Activated CD4-positive, CD25-positive, alpha-beta regulatory T cell treated with anti-CD3 and anti-CD28 coated beads, Interleukin-2, amount 50 U/mL, for 72 hours (primary cell): ENCODE measurements at regions not wholly inside any gene's neighbourhood (a gene's known extent, or its start where the extent isn't known, plus 50 kb on each side); places are given as distances from the start of the nearest gene placed in this dataset.
"Not testable (repeated sequence)": the region's sequence is repeated elsewhere in the genome, so short reads cannot be mapped to it uniquely, and the experiment has no call there.

ENCODE experiments used
- DNase-seq: peaks from one replicate; pipeline ENCODE4 v3.0.0; 2021

GRCh38 chr3:177610262-177610661, 413.0 kb upstream of the TBL1XR1 start:
- DNase-seq, result no peak

- no peak for DNase-seq
Measured at GRCh38 chr3:177610686-177611633, 413.7 kb upstream of the TBL1XR1 start.

- DNase-seq, result no peak
Measured at GRCh38 chr3:177611752-177612334, 414.6 kb upstream of the TBL1XR1 start.

- DNase-seq, result no peak
Measured at GRCh38 chr3:177613901-177614300, 416.6 kb upstream of the TBL1XR1 start.

GRCh38 chr3:177615015-177615414, 417.7 kb upstream of the TBL1XR1 start:
- DNase-seq, result no peak

- no peak for DNase-seq
Measured at GRCh38 chr3:177618873-177619733, 421.8 kb upstream of the TBL1XR1 start.

GRCh38 chr3:177620073-177620472, 422.8 kb upstream of the TBL1XR1 start:
- DNase-seq, result no peak

- no peak for DNase-seq
Measured at GRCh38 chr3:177622520-177622919, 425.2 kb upstream of the TBL1XR1 start.

- no peak for DNase-seq
Measured at GRCh38 chr3:177622982-177623617, 425.8 kb upstream of the TBL1XR1 start.

GRCh38 chr3:177624528-177625495, 427.5 kb upstream of the TBL1XR1 start:
- no peak for DNase-seq

- DNase-seq, result no peak
Measured at GRCh38 chr3:177626045-177626444, 428.8 kb upstream of the TBL1XR1 start.

- DNase-seq, result not testable (repeated sequence)
Measured at GRCh38 chr3:177628095-177628719, 430.9 kb upstream of the TBL1XR1 start.

- DNase-seq, result no peak
Measured at GRCh38 chr3:177629276-177629675, 432.0 kb upstream of the TBL1XR1 start.

GRCh38 chr3:177633671-177634207, 436.5 kb upstream of the TBL1XR1 start:
- DNase-seq, result no peak

- DNase-seq, result not testable (repeated sequence)
Measured at GRCh38 chr3:177635601-177636106, 438.4 kb upstream of the TBL1XR1 start.

GRCh38 chr3:177640319-177640965, 443.2 kb upstream of the TBL1XR1 start:
- DNase-seq, result no peak

GRCh38 chr3:177641206-177641605, 443.9 kb upstream of the TBL1XR1 start:
- no peak for DNase-seq

GRCh38 chr3:177642042-177642803, 444.9 kb upstream of the TBL1XR1 start:
- DNase-seq, result no peak

GRCh38 chr3:177642804-177643125, 445.5 kb upstream of the TBL1XR1 start:
- no peak for DNase-seq
